HG03103 (cell line): ENCODE measurements at regions not wholly inside any gene's neighbourhood (a gene's known extent, or its start where the extent isn't known, plus 50 kb on each side); places are given as distances from the start of the nearest gene placed in this dataset.
"Not testable (repeated sequence)": the region's sequence is repeated elsewhere in the genome, so short reads cannot be mapped to it uniquely, and the experiment has no call there.

Experiments
- ATAC-seq: cut with Tn5 transposase; IDR thresholded peaks from one replicate; pipeline ENCODE4 v1.9.1; 2021; ENCODE audit warnings: low read depth; ENCODE audit not compliant: unreplicated experiment

- no peak for ATAC-seq
Measured at GRCh38 chr3:170670504-170670903, 84.6 kb upstream of the SLC7A14 start.

GRCh38 chr3:170662986-170663385, 77.1 kb upstream of the SLC7A14 start:
- not testable (repeated sequence) for ATAC-seq

- no peak for ATAC-seq
Measured at GRCh38 chr3:170660139-170660538, 74.3 kb upstream of the SLC7A14 start.

- no peak for ATAC-seq
Measured at GRCh38 chr3:170657312-170657711, 71.4 kb upstream of the SLC7A14 start.

- no peak for ATAC-seq
Measured at GRCh38 chr3:170656284-170656683, 70.4 kb upstream of the SLC7A14 start.

GRCh38 chr3:170653801-170654200, 67.9 kb upstream of the SLC7A14 start:
- ATAC-seq, result no peak

GRCh38 chr3:170651260-170651845, 65.5 kb upstream of the SLC7A14 start:
- no peak for ATAC-seq

GRCh38 chr3:170650557-170650956, 64.7 kb upstream of the SLC7A14 start:
- not testable (repeated sequence) for ATAC-seq

GRCh38 chr3:170644711-170645110, 58.8 kb upstream of the SLC7A14 start:
- ATAC-seq, result no peak

- ATAC-seq, result no peak
Measured at GRCh38 chr3:170643831-170644230, 58.0 kb upstream of the SLC7A14 start.

- ATAC-seq, result no peak
Measured at GRCh38 chr3:170642882-170643601, 57.2 kb upstream of the SLC7A14 start.

- no peak for ATAC-seq
Measured at GRCh38 chr3:170641510-170642236, 55.8 kb upstream of the SLC7A14 start.

GRCh38 chr3:170640737-170641171, 54.9 kb upstream of the SLC7A14 start:
- no peak for ATAC-seq

GRCh38 chr3:170638988-170639387, 53.1 kb upstream of the SLC7A14 start:
- no peak for ATAC-seq

- ATAC-seq, result no peak
Measured at GRCh38 chr3:170637306-170637705, 51.4 kb upstream of the SLC7A14 start.

GRCh38 chr3:170636400-170636973, 50.6 kb upstream of the SLC7A14 start:
- no peak for ATAC-seq
